ENCODE measurements at regions not wholly inside any gene's neighbourhood (a gene's known extent, or its start where the extent isn't known, plus 50 kb on each side); places are given as distances from the start of the nearest gene placed in this dataset.

GRCh38 chr2:176768185-176768584, 444.4 kb upstream of the HNRNPA3 start:
- no peaks in the 10 kb centered on the region for H3K27me3 Mint-ChIP-seq (ENCODE audit: low read depth)
- H3K27ac Mint-ChIP-seq, result no peak overlapping the region
- peaks cover 10% of the 10 kb centered on the region for H3K36me3 Mint-ChIP-seq
- H3K4me3 Mint-ChIP-seq, result no peak overlapping the region
- no peak for TF ChIP-seq CTCF (IDR thresholded peaks at IDR 0.05; ENCODE audit: unreplicated experiment)
- DNase-seq (ENCODE audit: low spot score in 2 of 2, unreplicated experiment in 2 of 2), result no peak
- H3K4me1 Mint-ChIP-seq, result peaks cover 35% of the 10 kb centered on the region
- H3K9me3 Mint-ChIP-seq, result peaks cover 15% of the 10 kb centered on the region

GRCh38 chr2:176769021-176769420, 443.6 kb upstream of the HNRNPA3 start:
- no peak overlapping the region for H3K4me3 Mint-ChIP-seq
- H3K9me3 Mint-ChIP-seq, result peaks cover 21% of the 10 kb centered on the region
- no peak overlapping the region for H3K27ac Mint-ChIP-seq
- TF ChIP-seq CTCF (IDR thresholded peaks at IDR 0.05; ENCODE audit: unreplicated experiment), result no peak
- H3K4me1 Mint-ChIP-seq, result peaks cover 27% of the 10 kb centered on the region
- peaks cover 16% of the 10 kb centered on the region for H3K36me3 Mint-ChIP-seq
- DNase-seq (ENCODE audit: low spot score in 2 of 2, unreplicated experiment in 2 of 2), result no peak
- H3K27me3 Mint-ChIP-seq (ENCODE audit: low read depth), result no peaks in the 10 kb centered on the region

DNA sequence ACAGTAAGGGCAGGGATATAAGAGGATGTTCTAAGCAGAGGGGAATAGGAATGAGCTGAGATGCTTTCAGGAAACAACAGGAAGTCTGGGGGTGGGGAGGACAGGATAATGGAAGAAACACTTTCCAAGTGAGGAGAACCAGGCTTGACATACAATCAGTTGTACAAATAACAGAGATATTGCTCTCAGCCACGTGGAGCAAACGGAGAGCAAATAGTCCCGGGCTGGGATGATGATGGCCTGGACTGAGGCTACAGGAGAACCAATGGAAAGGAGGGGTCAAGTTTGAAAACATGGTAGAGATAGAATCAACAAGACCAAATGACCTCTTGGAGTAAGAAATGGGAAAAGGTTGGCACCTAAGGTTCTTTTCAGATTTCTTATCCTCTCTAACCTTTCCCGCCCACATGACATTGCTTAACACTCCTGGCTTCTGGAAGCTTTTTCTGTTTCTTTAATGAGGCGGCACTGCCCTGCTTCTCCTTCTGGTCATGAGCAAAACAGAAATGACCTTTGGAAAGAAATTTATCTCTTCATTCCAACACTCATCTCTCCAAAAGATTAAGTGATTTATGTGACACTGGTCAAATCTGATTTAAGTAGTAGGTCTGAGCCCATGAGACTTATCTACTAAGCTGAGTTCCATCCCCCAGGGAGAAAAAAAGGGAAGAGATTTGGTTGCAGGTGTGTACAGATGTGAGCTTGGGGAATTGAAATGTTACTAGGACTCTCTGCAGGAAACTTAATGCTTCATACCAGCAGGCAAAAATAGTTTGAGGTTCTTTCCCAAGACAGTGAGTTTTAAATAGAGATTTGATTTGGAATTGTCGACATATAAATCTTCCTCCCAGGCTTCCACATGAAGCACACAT, 442.9 kb upstream of the HNRNPA3 start:
- Mint-ChIP-seq H3K4me3 (no peak overlapping the region), H3K36me3 (peaks cover 16% of the 10 kb centered on the region), H3K9me3 (peaks cover 21% of the 10 kb centered on the region), H3K4me1 (peaks cover 23% of the 10 kb centered on the region), H3K27me3 (ENCODE audit: low read depth) (no peaks in the 10 kb centered on the region), H3K27ac (no peak overlapping the region)
- no peak for DNase-seq (ENCODE audit: low spot score in 2 of 2, unreplicated experiment in 2 of 2)
- no peak for TF ChIP-seq CTCF (IDR thresholded peaks at IDR 0.05; ENCODE audit: unreplicated experiment)

- Mint-ChIP-seq H3K36me3 (peaks cover 16% of the 10 kb centered on the region), H3K4me1 (peaks cover 26% of the 10 kb centered on the region), H3K27ac (no peak overlapping the region), H3K9me3 (peaks cover 21% of the 10 kb centered on the region), H3K4me3 (no peak overlapping the region), H3K27me3 (ENCODE audit: low read depth) (no peaks in the 10 kb centered on the region)
- no peak for DNase-seq (ENCODE audit: low spot score in 2 of 2, unreplicated experiment in 2 of 2)
- TF ChIP-seq CTCF (IDR thresholded peaks at IDR 0.05; ENCODE audit: unreplicated experiment), result no peak
Observed at GRCh38 chr2:176772816-176773215, 439.8 kb upstream of the HNRNPA3 start.

DNA sequence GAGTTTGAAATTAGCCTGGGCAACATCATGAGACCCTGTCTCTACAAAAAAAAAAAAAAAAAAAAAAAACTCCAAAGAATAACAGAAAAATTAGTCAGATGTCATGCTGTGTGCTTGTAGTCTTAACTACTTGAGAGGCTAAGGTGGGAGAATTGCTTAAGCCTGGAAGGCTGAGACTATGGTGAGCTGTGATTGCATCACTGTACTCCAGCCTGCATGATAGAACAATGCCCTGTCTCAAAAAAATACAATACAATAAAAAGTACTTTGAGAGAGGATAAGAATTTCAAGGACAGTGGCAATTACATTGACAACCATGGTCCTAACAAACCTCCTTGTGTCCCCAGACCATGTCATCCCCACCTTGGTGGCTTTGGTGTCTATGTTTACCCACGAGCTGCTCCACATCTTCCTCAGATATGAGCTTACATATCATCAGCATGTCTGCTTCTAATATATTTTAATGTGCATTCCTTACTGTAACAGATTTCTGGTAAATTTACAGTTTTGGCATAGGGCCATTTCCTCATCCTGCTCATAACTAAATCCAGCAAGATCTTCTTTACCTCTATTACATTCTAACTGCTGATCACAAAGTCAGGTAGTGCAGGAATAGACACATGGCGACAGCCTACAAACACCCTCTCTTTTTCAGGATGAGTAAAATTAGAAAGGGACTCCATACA, 437.7 kb upstream of the HNRNPA3 start:
- H3K27ac Mint-ChIP-seq, result peak overlapping the region; percentile 36
- no peak overlapping the region for H3K4me3 Mint-ChIP-seq
- no peak for DNase-seq (ENCODE audit: low spot score in 2 of 2, unreplicated experiment in 2 of 2)
- H3K4me1 Mint-ChIP-seq, result peaks cover 19% of the 10 kb centered on the region
- H3K36me3 Mint-ChIP-seq, result peaks cover 16% of the 10 kb centered on the region
- peaks cover 21% of the 10 kb centered on the region for H3K9me3 Mint-ChIP-seq
- no peaks in the 10 kb centered on the region for H3K27me3 Mint-ChIP-seq (ENCODE audit: low read depth)
- TF ChIP-seq CTCF (IDR thresholded peaks at IDR 0.05; ENCODE audit: unreplicated experiment), result no peak
